HG03045 (cell line): ENCODE measurements at regions not wholly inside any gene's neighbourhood (a gene's known extent, or its start where the extent isn't known, plus 50 kb on each side); places are given as distances from the start of the nearest gene placed in this dataset.
"Not testable (repeated sequence)": the region's sequence is repeated elsewhere in the genome, so short reads cannot be mapped to it uniquely, and the experiment has no call there.

Experiments used
- ATAC-seq: cut with Tn5 transposase; IDR thresholded peaks from one replicate; pipeline ENCODE4 v1.9.1; 2021; ENCODE audit warnings: mild to moderate bottlenecking, moderate library complexity; ENCODE audit not compliant: unreplicated experiment

GRCh38 chr4:57363346-57363745 lies 253.2 kb upstream of the IGFBP7 start:
- ATAC-seq, result no peak

DNA sequence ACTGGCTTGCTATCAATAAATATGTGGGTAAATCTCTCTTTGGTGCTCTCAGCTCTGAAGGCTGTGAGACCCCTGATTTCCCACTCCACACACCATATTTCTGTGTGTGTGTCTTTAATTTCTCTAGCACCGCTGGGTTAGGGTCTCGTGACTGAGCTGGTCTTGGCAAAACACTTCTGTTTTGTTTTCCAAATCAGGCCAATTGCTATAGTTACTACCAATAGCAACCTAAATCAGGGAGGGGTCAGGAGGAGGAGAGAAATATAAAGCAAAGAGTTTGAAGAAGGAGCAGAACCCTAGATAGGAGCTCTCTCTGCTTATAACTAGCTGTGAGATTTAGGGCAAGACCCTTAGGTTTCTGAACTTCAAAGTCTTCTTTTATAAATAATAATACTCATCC lies 250.5 kb upstream of the IGFBP7 start:
- no peak for ATAC-seq

DNA sequence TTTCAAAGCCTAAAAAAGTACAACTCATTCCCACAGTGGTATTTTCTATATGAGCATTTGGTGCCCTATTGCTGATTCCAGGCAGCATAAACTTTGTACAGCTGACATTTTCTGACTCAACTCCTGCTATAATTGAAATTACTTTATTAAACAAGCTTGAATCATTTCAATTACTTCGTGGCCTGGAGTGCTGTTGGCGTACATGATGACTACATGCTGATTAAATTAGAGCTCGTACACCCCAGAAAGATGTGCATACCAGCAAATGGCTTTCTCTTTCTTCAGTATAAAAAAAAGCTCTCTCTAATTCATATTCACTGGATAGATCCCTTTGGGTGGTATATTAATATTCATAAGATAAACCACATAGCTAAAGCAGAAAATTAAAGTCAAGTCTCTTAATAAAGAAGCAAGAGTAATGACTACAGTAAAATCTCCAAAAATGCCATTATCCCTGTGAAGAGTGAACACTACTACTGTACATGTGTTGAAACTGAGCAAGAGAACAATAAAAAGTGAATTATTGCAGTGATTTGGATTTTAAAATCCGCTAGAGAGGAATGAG lies 245.0 kb upstream of the IGFBP7 start:
- no peak for ATAC-seq

DNA sequence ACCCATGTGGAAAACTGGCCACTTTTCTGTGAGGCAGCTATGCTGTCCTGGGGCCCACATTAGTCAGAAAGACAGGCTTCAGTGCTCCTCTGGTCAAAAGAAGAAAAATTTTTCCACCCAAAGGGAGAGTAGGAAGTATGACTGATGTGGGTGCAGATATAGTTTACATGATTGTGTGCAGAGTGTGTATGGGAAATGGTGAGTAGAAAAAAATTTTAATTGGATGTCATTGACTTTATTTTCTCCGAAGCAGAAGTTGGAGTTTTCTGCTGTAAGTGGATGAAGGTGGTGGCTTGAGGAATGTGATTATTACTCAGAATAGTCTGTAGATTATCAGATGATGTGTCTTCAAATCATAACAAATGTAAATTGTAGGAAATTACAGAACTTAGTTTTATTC lies 241.5 kb upstream of the IGFBP7 start:
- no peak for ATAC-seq

DNA sequence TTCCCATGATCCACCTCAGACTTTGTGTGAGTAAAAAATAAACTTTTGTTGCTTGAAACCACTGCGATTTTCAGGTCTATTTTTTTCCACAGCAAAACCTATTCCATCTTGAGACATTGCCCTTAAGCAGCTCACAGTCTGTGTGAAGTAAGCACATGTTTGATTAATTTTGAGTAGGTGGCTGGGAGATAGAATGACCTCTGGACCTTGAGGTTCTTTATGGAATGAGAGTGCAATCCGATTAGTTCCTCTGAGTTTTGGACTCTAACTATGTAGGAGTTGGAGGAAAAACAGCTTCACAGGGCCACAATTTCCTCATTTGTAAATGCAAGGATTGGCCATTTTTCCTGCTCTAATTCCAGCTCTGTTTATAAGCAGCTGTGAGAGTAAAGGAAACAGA lies 234.1 kb upstream of the IGFBP7 start:
- ATAC-seq, result no peak

DNA sequence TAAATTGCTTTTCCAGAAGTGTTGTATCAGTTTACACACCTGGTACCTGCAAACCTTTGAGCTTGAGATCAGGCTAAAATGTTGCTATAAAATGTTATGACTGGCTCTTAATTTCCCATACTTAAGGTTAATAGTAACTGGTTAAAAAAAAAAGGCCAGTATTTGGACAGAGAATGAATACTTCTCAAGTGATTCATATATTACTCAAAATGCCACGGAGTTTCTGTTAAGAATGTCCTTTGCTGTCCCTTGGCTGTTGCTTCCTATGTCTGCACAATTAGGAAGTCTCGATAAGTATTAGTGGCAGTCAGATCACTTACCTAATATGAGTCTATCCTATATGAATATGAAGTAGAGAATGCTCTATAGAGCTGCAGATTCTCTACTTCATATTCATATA lies 232.2 kb upstream of the IGFBP7 start:
- ATAC-seq, result no peak

GRCh38 chr4:57338861-57339260 lies 228.7 kb upstream of the IGFBP7 start:
- ATAC-seq, result not testable (repeated sequence)

DNA sequence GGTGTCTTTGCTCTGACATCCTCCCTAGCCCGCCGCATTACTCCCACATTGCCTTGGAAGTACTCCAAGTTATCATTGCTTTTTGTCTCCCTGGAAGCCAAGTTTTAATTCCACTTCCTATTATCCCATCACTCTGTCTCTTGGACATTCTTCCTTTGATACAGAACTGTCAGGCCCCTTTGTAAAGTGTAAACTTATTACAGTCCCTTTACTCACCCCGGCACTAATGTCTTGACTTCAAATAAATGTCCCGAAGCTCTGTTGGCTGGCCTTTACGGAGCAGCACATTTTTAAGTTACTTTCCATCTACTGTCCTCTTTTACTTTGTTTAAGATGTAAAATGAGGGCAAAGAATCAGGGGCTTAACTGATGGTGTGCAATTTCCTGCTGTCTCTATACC lies 223.5 kb upstream of the IGFBP7 start:
- ATAC-seq, result no peak

DNA sequence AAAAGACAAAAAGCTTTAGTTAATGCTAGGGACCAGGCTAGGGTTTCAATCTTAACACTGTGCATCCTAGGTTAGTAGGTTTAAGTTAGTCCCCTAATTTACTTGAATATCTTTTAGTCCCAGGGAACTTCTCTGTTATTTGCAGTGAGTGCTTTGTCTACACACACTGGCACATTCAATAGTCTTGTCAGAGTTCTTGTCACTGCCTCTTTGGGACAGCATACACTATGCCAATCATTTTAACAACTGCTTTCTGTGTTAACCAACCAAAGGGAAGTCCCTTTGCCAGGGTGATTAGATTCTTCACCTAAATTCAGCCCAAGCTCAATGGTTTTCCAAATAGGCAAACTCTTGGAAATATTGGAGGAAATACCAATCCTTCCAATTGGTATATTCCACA lies 221.8 kb upstream of the IGFBP7 start:
- ATAC-seq, result no peak

- no peak for ATAC-seq
Measured at GRCh38 chr4:57329279-57329678, 219.1 kb upstream of the IGFBP7 start.

- no peak for ATAC-seq
Measured at GRCh38 chr4:57324673-57325307, 214.6 kb upstream of the IGFBP7 start.

GRCh38 chr4:57320849-57321248 lies 210.7 kb upstream of the IGFBP7 start:
- ATAC-seq, result no peak

DNA sequence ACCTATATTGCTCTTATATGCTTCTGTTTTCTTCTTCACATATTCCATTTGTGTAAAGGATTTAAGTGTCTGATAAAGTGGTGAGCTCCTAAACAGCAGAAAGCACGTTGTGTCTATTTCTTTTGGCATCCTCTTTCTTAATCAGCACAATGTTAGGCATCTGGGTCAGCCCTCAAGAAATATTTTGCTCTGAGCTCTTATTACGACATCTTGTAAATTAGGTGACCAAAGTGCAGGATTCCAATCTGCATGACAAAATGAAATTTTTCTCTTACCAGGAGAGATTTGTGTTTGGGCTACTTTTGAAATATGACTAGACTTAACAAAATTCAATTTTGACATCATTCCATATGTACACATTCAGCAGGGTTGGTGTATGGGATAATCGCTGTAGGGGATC lies 210.0 kb upstream of the IGFBP7 start:
- ATAC-seq, result no peak

- no peak for ATAC-seq
Measured at GRCh38 chr4:57318703-57319102, 208.5 kb upstream of the IGFBP7 start.

- ATAC-seq, result no peak
Measured at GRCh38 chr4:57314636-57315035, 204.5 kb upstream of the IGFBP7 start.

- no peak for ATAC-seq
Measured at GRCh38 chr4:57312296-57312695, 202.1 kb upstream of the IGFBP7 start.

GRCh38 chr4:57309658-57310057 lies 199.5 kb upstream of the IGFBP7 start:
- ATAC-seq, result no peak

GRCh38 chr4:57308301-57308700 lies 198.1 kb upstream of the IGFBP7 start:
- ATAC-seq, result no peak

DNA sequence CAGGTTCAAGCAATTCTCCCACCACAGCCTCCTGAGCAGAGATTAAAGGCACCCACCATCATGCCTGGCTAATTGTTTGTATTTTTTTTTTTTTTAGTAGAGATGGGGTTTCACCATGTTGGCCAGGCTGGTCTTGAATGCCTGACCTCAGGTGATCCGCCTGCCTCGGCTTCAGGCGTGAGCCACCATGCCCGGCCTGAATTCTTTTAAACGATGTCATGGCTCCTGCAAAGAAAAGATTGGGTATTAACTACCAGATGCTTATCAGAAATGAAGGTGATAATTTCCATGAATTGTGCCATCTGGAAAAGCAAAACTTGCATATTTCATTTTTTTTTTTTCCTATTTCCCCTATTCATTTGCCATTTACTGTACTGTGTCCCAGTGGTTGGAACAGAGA lies 195.7 kb upstream of the IGFBP7 start:
- ATAC-seq, result no peak

- no peak for ATAC-seq
Measured at GRCh38 chr4:57303012-57303751, 193.0 kb upstream of the IGFBP7 start.

DNA sequence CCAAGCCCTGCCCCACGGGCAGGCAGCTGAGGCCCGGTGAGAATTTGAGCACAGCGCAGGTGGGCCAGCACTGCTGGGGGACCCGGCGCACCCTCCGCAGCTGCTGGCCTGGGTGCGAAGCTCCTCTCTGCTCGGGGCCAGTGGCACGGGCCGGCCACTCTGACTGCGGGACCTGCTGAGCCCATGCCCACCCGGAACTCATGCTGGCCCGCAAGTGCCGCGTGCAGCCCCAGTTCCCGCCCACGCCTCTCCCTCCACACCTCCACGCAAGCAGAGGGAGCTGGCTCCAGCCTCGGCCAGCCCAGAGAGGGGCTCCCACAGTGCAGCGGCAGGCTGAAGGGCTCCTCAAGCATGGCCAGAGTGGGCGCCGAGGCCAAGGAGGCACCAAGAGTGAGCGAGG lies 190.1 kb upstream of the IGFBP7 start:
- not testable (repeated sequence) for ATAC-seq

GRCh38 chr4:57291911-57292310 lies 181.7 kb upstream of the IGFBP7 start:
- no peak for ATAC-seq
